ENCODE measurements at regions not wholly inside any gene's neighbourhood (a gene's known extent, or its start where the extent isn't known, plus 50 kb on each side); places are given as distances from the start of the nearest gene placed in this dataset.

DNA sequence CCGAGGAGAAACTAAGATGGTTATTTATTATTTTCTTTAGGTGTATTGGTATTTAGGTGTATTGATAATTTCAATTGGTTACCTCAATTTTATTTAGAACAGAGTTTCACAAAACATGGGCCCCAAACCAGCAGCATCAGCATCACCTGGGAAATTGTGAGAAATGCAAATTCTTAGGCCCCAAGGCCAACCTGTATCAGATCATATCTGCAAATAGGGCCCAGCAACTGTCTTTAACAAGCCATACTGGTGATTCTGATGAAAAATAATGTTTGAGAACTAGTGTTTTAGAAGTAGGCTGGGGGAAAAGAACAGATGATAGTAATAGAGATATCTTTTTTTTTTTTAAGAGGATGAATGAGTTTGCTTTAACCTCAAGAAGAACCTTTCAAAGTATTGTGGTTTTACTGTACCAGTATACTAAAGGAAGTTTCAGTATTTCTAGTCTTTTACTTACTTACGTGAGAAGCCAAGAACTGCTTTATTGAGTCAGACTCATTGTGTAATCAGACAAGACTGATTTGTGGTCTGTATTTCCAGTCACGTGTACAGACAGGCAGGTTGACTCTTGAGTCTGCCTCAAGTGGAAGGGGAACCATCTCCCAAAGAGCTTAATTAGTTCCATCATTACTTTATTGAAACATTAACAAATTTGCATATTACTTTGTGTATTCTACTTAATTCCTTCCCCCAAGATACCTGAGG is 60.4 kb upstream of the GAREM1 start:
- Histone ChIP-seq H3K4me1 (ENCODE audit: control insufficient read depth in 2 of 3, insufficient read depth in 2 of 3, low read depth in 1 of 3, low read length in 3 of 3) (no peaks in the 10 kb centered on the region), H3K9ac (ENCODE audit: low read length in 3 of 3) (no peak overlapping the region), H3K4me3 (ENCODE audit: low read length in 3 of 3) (no peak overlapping the region), H3K36me3 (ENCODE audit: control insufficient read depth in 2 of 3, insufficient read depth in 3 of 3, low read length in 3 of 3) (no peaks in the 10 kb centered on the region), H3K27ac (ENCODE audit: low read depth in 2 of 2, low read length in 2 of 2) (no peak overlapping the region), H3K27me3 (ENCODE audit: control insufficient read depth, insufficient read depth, low read length) (no peaks in the 10 kb centered on the region), H3K9me3 (ENCODE audit: control insufficient read depth in 2 of 3, insufficient read depth in 1 of 3, low read length in 3 of 3) (no peaks in the 10 kb centered on the region)
- no peak for FAIRE-seq
- no peak for DNase-seq
- intact Hi-C loops (cut with DNase I) = no loop called here
- TF ChIP-seq, protein P1, sequence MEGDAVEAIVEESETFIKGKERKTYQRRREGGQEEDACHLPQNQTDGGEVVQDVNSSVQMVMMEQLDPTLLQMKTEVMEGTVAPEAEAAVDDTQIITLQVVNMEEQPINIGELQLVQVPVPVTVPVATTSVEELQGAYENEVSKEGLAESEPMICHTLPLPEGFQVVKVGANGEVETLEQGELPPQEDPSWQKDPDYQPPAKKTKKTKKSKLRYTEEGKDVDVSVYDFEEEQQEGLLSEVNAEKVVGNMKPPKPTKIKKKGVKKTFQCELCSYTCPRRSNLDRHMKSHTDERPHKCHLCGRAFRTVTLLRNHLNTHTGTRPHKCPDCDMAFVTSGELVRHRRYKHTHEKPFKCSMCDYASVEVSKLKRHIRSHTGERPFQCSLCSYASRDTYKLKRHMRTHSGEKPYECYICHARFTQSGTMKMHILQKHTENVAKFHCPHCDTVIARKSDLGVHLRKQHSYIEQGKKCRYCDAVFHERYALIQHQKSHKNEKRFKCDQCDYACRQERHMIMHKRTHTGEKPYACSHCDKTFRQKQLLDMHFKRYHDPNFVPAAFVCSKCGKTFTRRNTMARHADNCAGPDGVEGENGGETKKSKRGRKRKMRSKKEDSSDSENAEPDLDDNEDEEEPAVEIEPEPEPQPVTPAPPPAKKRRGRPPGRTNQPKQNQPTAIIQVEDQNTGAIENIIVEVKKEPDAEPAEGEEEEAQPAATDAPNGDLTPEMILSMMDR (IDR thresholded peaks at IDR 0.05; ENCODE audit: borderline replicate concordance, extremely low read depth, insufficient read depth) = no peak

- DNase-seq = no peak
- no peak overlapping the region for H3K9ac ChIP-seq (ENCODE audit: low read length in 3 of 3)
- intact Hi-C loops (cut with DNase I) = no loop called here
- no peaks in the 10 kb centered on the region for H3K4me1 ChIP-seq (ENCODE audit: control insufficient read depth in 2 of 3, insufficient read depth in 2 of 3, low read depth in 1 of 3, low read length in 3 of 3)
- no peaks in the 10 kb centered on the region for H3K36me3 ChIP-seq (ENCODE audit: control insufficient read depth in 2 of 3, insufficient read depth in 3 of 3, low read length in 3 of 3)
- no peak overlapping the region for H3K4me3 ChIP-seq (ENCODE audit: low read length in 3 of 3)
- FAIRE-seq = no peak
- TF ChIP-seq, protein P1 (IDR thresholded peaks at IDR 0.05; ENCODE audit: borderline replicate concordance, extremely low read depth, insufficient read depth) = no peak
- no peaks in the 10 kb centered on the region for H3K27me3 ChIP-seq (ENCODE audit: control insufficient read depth, insufficient read depth, low read length)
- H3K9me3 ChIP-seq (ENCODE audit: control insufficient read depth in 2 of 3, insufficient read depth in 1 of 3, low read length in 3 of 3) = no peaks in the 10 kb centered on the region
- no peak overlapping the region for H3K27ac ChIP-seq (ENCODE audit: low read depth in 2 of 2, low read length in 2 of 2)
These were observed 59.2 kb upstream of the GAREM1 start for GRCh38 chr18:32529722-32530420.

GRCh38 chr18:32520771-32521170 is 50.1 kb upstream of the GAREM1 start:
- intact Hi-C loops (cut with DNase I) = no loop called here
- TF ChIP-seq, protein P1 (IDR thresholded peaks at IDR 0.05; ENCODE audit: borderline replicate concordance, extremely low read depth, insufficient read depth) = no peak
- Histone ChIP-seq H3K27ac (ENCODE audit: low read depth in 2 of 2, low read length in 2 of 2) (no peak overlapping the region), H3K4me1 (ENCODE audit: control insufficient read depth in 2 of 3, insufficient read depth in 2 of 3, low read depth in 1 of 3, low read length in 3 of 3) (no peaks in the 10 kb centered on the region), H3K27me3 (ENCODE audit: control insufficient read depth, insufficient read depth, low read length) (no peaks in the 10 kb centered on the region), H3K36me3 (ENCODE audit: control insufficient read depth in 2 of 3, insufficient read depth in 3 of 3, low read length in 3 of 3) (no peaks in the 10 kb centered on the region), H3K9ac (ENCODE audit: low read length in 3 of 3) (no peak overlapping the region), H3K9me3 (ENCODE audit: control insufficient read depth in 2 of 3, insufficient read depth in 1 of 3, low read length in 3 of 3) (no peaks in the 10 kb centered on the region), H3K4me3 (ENCODE audit: low read length in 3 of 3) (no peak overlapping the region)
- DNase-seq (no peak), FAIRE-seq (no peak)
